H7 (cell line): ENCODE measurements at regions not wholly inside any gene's neighbourhood (a gene's known extent, or its start where the extent isn't known, plus 50 kb on each side); places are given as distances from the start of the nearest gene placed in this dataset.

Experiments used
- DNase-seq: peaks from one replicate; pipeline ENCODE4 v3.0.0; 2012
- H3K27me3 ChIP-seq: 2 replicates; pipeline ENCODE4 v1.6.0; 2011; ENCODE audit warnings: mild to moderate bottlenecking, low read length; ENCODE audit not compliant: control insufficient read depth, insufficient read depth
- H3K36me3 ChIP-seq: replicated peaks from 2 replicates; pipeline ENCODE4 v1.5.1; 2011; ENCODE audit warnings: low read length; ENCODE audit not compliant: control insufficient read depth, insufficient read depth
- H3K4me3 ChIP-seq: 2 replicates; pipeline ENCODE4 v1.5.1; 2011; ENCODE audit warnings: low read depth, mild to moderate bottlenecking, control low read depth, low read length, moderate library complexity; ENCODE audit not compliant: insufficient read depth

DNA sequence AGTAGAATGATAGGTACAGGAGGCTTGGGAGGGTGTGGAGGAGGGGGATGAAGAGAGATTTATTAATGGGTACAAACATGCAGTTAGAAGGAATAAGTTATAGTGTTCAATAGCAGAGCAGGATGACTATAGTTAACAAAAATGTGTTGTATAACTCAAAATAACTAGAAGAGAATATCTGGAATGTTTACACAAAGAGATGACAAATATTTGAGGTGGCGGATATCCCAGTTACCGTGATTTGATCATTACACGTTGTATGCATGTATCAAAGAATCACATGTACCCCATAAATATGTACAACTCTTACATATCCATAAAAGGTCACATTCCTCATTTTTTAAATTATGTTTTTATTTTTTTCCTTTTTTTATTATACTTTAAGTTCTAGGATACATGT lies 456.6 kb downstream of the MAGEB5 start:
- no peak overlapping the region for H3K4me3 ChIP-seq
- no peak for DNase-seq
- no peaks in the 10 kb centered on the region for H3K36me3 ChIP-seq
- no peaks in the 10 kb centered on the region for H3K27me3 ChIP-seq

DNA sequence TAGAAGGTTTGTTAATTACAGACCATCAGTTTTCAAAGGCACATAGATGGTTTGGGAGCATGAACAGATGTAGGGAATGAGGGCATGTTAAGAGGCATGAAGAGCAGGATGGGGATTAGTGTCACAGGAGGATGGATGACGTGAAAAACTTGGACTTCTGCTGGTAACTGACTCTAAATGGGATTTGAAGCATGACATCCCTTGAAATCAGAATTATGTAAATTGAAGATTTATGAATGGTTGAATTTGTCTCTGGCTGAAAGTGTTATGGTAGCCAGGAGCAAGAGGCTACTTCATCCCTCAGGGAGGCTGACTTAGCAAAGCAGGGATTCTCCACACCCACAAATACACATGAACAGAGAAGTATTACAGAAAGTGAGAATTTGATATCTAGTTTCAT lies 454.6 kb downstream of the MAGEB5 start:
- Histone ChIP-seq H3K4me3 (no peak overlapping the region), H3K27me3 (no peaks in the 10 kb centered on the region), H3K36me3 (no peaks in the 10 kb centered on the region)
- no peak for DNase-seq

DNA sequence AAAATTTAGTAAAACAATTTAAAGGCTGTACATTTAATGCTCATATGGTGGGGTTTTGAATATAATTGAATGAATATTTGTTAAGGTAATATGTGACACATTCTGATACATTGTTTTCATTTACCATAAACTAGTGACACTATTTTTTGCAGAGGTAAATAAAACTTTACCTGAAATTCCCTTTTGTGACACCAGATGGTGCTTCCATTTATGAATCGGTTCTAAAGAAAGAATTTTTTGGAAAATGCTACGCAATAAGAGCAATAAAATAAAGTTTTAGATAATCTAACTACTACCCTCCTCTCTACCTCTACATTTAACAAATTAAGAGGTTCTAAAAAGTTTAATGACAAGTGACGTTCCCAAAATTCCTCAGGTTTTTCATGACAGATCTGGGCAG lies 448.9 kb downstream of the MAGEB5 start:
- no peaks in the 10 kb centered on the region for H3K36me3 ChIP-seq
- H3K27me3 ChIP-seq: no peaks in the 10 kb centered on the region
- no peak overlapping the region for H3K4me3 ChIP-seq
- DNase-seq: no peak

DNA sequence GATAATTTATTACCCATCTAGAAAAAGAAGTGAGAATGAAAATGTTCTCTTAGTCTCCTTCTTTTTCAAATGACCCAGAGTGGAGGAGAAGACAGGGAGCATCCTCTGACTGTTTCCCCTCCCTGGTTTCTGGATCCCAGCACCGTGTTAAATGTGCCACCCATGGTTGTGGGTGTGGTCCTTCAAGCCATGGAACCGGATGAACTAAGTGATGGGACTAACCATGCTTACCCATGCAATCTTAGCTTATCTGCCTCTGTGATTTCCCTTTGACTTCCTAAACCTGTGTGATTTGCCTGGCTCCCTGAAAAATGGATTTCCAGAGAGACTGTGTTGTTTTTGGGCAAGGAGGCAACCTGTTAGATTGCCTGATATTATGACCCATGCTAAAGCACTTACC lies 437.1 kb downstream of the MAGEB5 start:
- no peak for DNase-seq
- H3K4me3 ChIP-seq: no peak overlapping the region
- H3K36me3 ChIP-seq: no peaks in the 10 kb centered on the region
- H3K27me3 ChIP-seq: no peaks in the 10 kb centered on the region

DNA sequence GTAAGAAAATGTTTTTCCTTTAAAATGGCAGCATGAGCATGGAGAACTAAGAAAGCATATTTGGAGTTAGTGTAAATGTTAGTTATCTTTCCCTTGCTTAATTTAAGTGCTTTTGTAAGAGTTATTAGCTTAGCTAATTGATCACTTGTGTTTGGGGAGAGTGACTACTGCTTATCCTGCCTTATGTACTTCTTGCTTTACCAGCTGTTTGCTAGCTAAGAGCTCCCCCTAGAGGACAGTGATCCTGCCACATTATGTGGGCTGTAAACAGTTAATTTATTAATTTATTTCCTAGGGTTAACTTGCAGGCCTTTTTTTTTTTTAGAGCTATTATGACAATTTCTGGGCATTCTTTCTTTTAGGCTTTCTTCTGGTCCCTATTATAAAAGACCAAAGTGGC lies 435.8 kb downstream of the MAGEB5 start:
- no peak for DNase-seq
- Histone ChIP-seq H3K27me3 (no peaks in the 10 kb centered on the region), H3K4me3 (no peak overlapping the region), H3K36me3 (no peaks in the 10 kb centered on the region)

DNA sequence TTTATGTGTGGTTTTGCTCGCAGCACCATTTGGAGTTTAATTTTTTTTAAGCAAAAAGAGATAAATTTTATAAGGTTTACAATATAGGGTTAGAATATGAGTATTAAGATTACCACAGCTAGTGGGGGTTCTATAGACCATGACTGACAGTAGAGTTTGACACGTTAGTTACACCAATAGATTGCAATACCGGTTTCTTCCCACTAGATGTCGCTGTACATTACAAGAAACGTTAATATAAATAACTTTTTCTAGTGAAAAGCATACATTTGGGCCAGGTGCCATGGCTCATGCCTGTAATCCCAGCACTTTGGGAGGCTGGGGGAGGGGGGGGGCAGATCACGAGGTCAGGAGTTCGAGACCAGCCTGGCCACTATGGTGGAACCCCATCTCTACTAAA lies 433.6 kb downstream of the MAGEB5 start:
- Histone ChIP-seq H3K27me3 (no peaks in the 10 kb centered on the region), H3K4me3 (no peak overlapping the region), H3K36me3 (no peaks in the 10 kb centered on the region)
- peak; percentile 16 for DNase-seq

DNA sequence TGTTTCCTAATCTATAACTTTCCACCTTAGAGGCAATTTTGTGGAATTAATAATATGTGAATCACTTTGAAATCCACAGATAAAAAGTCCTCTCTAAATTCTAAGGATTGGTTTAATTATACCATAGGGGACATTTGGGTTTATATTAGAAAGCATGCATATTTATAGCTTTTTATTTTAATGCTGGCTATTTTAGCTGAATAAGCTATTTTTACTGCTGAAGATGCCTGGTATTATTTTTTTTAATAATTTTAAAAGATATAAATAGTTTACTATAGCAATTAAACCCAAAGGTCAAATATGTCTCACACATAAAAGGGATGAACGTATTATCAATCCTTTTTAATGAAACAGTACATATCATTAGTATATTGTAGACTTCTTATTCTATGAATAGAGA lies 415.4 kb downstream of the MAGEB5 start:
- Histone ChIP-seq H3K36me3 (no peaks in the 10 kb centered on the region), H3K4me3 (no peak overlapping the region), H3K27me3 (no peaks in the 10 kb centered on the region)
- DNase-seq: no peak

DNA sequence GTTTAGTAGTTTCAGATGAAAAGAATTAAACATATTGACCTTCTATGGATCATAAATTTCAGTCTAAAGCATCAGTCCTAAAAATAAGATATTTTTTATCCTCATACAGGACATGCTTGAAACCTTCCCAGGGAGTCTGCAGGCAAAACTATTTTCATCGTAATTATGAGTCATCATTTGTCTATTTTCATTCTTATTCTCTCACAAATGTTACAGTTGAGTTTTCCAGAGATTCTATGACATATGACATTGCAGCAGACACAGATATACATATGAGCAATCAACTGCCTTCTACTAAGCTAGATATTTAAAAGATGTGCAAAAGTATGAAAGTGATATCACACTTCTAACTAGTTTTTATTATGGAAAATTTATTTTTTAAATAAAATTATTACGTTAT lies 398.0 kb downstream of the MAGEB5 start:
- Histone ChIP-seq H3K27me3 (no peaks in the 10 kb centered on the region), H3K4me3 (no peak overlapping the region), H3K36me3 (no peaks in the 10 kb centered on the region)
- DNase-seq: no peak

DNA sequence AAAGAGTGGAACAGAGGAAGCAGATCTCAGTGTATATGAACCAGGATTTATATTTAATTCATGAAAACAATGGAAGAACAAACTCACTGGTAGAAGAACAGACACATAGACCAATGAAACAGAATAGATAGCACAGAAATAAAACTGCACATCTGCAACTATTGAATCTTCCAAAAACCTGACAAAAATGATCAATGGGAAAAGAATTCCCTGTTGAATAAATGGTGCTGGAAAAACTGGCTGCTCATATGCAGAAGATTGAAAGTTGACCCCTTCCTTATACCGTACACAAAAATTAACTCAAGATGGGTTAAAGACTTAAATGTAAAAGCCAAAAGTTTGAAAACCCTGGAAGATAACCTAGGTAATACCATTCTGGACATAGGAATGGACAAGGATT lies 391.0 kb downstream of the MAGEB5 start:
- Histone ChIP-seq H3K4me3 (no peak overlapping the region), H3K36me3 (no peaks in the 10 kb centered on the region), H3K27me3 (no peaks in the 10 kb centered on the region)
- no peak for DNase-seq

DNA sequence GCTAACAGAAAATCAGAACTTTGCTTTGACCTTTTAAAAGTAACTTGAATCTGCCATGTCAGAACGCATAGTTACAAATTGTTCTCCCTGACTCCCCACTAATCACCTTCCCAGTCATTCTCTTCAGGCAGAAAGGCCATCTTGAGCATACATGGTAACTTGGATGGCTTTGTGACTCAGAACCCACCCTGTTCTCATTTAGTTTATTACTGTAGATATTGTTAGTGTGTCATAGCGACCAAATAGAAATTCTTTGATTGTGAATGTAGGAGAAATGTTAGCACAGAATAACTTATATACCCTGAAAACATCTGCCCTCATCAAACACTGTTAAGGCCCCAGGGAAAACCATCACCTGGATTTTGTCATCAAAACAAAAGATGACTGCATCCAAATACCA lies 382.0 kb downstream of the MAGEB5 start:
- no peaks in the 10 kb centered on the region for H3K36me3 ChIP-seq
- H3K4me3 ChIP-seq: no peak overlapping the region
- no peak for DNase-seq
- no peaks in the 10 kb centered on the region for H3K27me3 ChIP-seq

DNA sequence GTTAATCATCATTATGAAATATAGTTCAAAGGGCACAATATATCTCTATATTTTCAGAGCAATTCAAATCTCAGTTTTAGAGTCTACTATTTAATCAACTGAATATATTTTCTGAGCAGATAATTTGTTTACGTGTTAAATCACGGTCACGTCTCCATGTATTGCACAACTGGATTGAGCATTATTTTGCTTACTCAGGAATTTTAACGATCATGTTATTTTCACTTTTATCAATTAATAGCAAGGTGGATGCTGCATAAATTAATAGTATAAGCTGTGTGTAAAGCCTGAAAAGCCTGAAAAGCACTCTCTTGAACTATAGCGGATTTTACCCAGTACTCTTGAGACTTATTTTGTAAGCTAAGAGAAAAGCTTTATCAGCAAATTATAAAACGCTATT lies 374.9 kb downstream of the MAGEB5 start:
- Histone ChIP-seq H3K27me3 (no peaks in the 10 kb centered on the region), H3K4me3 (no peak overlapping the region), H3K36me3 (no peaks in the 10 kb centered on the region)
- DNase-seq: no peak

DNA sequence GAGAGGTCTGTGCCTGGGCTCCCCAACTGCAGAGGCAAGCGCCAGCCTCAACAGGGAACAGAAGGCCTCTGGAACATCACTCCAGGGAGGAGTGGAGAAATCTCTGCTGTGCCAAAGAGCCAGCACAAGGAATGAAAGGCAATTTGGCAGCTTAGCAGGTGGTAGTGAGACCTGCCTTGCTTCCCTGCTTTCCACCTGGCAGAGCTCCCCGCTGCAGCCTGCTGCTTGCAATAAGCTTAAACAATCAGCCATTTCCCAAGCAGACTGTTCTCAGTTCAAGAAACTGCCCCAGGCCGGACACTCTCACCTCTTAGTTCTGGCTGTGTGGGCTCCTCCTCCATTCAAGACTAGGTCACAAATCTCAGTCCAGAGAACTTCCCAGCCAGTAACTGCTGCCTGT lies 370.6 kb downstream of the MAGEB5 start:
- DNase-seq: no peak
- H3K4me3 ChIP-seq: no peak overlapping the region
- no peaks in the 10 kb centered on the region for H3K27me3 ChIP-seq
- no peaks in the 10 kb centered on the region for H3K36me3 ChIP-seq

DNA sequence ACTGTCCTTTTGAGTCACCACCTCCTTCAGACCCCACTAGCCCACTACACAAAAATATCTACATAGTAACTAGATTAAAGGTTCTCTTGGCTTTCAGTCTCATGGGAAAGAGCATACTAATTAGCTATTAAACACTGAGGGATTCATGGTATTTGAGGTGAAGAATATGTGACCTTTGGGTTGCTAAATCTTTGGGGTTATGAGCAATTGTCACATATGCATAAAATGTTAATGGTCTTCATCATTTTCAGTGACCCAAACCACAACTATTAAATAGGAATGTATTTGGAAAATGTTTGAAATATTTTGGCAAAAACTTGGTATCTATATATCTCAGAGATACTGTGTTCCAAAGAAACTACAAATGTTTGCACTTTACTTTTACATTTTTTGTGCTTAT lies 365.1 kb downstream of the MAGEB5 start:
- no peaks in the 10 kb centered on the region for H3K36me3 ChIP-seq
- DNase-seq: no peak
- H3K4me3 ChIP-seq: no peak overlapping the region
- H3K27me3 ChIP-seq: no peaks in the 10 kb centered on the region

DNA sequence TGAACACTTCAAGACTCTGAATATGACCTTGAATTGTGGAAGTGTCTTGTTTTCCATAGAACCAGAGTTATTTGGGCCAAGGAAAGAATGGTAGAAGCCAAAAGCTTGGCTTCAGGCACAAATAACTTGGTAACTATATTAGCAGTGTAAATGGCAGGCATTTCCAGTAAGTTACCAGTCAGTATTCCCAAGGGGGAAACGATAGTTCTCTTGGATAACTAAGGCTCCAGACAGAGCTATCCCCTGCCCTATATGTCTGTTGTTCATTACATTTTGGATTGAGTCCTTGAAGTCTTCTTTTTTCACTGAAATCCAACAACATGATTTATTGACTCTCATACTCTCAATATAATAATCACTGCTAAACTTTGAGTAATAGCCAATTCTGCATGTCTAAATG lies 364.1 kb downstream of the MAGEB5 start:
- Histone ChIP-seq H3K27me3 (no peaks in the 10 kb centered on the region), H3K36me3 (no peaks in the 10 kb centered on the region), H3K4me3 (no peak overlapping the region)
- DNase-seq: no peak

DNA sequence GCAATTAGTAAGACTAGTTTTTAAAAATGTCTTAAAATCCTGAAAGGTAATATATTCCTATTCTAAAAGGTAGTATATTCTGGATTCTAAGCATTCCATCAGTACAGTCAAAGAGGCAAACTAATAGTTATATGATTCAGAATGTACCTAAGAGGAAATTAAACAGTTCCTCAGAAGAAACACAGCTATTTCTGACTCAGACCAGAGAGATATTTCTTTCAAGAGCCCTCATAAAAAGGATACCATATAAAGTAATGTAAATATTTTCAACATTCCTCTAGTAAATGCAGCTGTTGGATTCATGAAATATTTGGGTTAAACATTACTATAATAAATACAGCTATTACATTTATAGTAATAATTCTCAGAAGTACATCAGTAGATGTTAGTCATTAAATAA lies 358.3 kb downstream of the MAGEB5 start:
- no peak overlapping the region for H3K4me3 ChIP-seq
- DNase-seq: no peak
- H3K36me3 ChIP-seq: no peaks in the 10 kb centered on the region
- no peaks in the 10 kb centered on the region for H3K27me3 ChIP-seq

DNA sequence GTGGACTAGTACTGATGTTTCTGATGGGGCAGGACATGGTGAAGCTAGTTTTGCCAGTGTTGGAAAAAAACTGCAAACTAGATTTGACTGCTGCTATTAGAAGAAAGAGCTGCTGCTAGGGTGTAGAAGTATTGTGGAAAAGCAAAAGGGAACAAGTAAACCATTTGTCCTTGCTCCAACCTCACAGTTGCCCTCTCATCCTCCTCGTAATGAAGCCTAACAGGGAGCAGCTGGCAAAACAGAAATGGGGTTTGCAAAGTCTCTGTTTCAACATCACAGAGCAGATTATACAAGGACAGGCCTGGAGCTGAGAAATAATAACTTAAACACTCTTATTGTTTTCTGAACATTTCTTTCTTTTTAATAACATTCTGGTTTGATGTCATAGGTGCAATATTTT lies 346.2 kb downstream of the MAGEB5 start:
- no peaks in the 10 kb centered on the region for H3K36me3 ChIP-seq
- no peak overlapping the region for H3K4me3 ChIP-seq
- no peaks in the 10 kb centered on the region for H3K27me3 ChIP-seq
- no peak for DNase-seq
